ENCODE measurements at regions not wholly inside any gene's neighbourhood (a gene's known extent, or its start where the extent isn't known, plus 50 kb on each side); places are given as distances from the start of the nearest gene placed in this dataset.
A peak's percentile ranks its signal among the peaks of the same experiment; 100 is the strongest.
"Not testable (repeated sequence)": the region's sequence is repeated elsewhere in the genome, so short reads cannot be mapped to it uniquely, and the experiment has no call there.

DNA sequence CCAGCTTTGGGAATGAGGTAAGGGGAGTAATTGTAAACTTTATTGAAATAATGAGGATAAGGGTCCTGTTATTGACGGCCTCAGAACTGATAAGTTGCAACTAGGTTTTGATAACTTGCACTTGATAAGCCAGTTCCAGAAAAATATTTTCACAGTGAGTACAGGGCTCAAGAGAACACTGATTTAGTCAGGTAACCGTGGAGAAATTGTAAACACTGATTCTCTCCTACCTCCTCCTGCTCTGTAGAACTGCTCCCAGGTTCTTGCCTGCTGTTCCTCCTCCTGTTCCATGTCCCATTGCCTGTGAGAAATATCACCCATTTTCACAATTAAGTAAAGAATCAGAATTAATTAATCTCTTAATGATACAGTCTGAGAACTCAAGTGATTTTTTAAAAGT, 55.0 kb upstream of the CXXC4 start:
- DNase-seq: no peak

DNA sequence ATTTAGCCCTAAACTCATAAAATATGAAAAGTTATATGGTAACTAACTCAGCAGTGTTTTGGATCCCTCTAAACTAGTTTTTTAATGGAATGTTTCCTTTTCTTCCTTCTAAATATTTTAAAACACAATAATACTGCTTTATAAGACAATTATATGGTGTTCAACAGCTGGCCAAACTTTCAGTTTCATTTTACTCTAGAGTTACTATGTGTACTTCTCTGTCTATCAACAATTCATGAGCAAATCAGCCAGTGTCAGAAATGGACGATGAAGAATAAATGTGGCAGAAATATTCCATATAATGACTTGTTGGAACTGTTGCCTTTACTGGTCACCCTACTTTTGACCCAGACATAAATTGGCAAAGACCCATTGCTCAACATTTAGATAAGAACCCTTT, 64.8 kb upstream of the CXXC4 start:
- no peak for DNase-seq

DNA sequence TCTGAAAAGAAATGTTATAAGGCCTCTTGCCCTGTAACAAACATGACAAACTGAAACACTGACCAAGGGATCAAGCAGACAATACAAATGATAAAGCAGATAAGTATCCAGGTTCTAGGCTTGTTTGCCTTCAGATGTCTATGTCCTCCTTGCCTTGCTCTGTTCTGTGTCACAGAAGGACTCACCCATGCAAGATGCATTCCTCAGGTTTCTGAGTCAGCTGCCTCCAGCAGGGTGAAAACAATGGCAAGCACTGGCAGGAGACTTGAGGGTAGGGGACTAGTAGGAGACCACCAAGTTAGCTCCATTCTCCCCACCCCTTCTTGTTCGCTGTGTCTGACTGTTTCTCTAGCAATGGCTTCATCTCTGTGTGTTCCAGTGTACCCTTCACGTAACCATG, 76.6 kb upstream of the CXXC4 start:
- no peak for DNase-seq

DNA sequence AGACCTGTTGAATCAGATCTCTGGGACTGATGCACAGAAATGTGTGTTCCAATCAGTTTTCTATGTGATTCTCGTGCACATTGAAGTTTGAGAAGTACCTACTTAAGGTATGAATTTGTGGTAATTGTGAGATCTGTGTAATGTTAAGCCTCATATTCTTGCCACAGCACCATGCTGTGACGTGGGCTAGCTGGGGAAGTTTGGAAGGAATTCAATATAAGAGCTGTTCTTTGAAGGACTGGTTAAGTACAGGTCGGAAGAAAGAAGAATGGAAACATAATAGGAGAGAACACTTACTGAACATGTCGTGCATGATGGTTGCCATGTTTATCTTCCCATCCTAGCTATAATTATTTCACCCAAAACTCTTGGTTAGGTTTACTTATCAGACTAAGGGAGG, 79.7 kb upstream of the CXXC4 start:
- no peak for DNase-seq

DNA sequence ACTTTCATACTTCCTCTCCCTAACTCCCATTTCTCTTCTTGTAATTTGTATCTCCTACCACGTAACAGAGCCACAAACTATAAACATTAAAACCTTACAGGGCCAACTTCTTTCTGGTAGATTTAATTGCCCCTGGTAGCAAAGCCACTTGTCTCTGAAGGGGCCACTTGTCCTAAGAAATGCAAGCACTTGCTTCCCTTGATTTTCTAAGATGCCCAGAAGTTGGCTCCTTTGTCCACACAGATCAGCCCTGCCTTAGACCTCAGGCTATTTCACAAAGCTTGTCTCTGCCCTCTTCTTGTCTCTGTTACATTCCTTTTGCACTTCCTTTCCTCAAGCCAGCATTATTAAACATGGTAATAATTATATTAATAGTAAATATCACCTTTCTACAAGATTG, 80.6 kb upstream of the CXXC4 start:
- no peak for DNase-seq

DNA sequence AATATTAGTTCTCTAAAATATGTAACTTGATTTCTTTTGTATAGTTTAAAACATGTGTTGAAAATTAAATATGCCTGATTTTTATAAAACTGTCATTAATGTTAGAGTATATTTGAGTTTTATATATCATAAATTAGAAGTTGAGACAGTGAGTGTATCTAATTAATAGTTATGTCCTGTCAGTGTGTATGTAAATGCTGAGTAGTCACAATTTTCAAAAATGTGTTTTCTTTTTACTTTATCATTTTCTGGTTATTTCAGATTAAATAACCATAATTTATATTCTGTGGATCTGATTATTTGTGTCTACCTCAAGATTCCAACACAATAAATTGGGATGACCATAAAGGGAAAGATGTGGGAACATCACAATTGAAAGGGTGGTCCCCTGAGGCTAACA, 82.7 kb upstream of the CXXC4 start:
- no peak for DNase-seq

DNA sequence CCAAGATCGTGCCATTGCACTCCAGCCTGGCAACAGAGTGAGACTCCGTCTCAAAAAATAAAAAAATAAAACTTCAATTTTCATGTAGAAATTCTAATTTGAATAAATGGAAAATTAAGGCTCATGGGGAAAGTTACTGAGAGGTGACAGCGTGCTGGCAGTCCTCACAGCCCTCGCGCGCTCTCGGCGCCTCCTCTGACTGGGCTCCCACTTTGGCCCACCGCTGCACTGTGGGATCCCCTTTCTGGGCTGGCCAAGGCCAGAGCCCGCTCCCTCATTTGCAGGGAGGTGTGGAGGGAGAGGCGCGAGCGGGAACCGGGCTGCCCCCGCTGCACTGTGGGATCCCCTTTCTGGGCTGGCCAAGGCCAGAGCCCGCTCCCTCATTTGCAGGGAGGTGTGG, 86.8 kb upstream of the CXXC4 start:
- not testable (repeated sequence) for DNase-seq

DNA sequence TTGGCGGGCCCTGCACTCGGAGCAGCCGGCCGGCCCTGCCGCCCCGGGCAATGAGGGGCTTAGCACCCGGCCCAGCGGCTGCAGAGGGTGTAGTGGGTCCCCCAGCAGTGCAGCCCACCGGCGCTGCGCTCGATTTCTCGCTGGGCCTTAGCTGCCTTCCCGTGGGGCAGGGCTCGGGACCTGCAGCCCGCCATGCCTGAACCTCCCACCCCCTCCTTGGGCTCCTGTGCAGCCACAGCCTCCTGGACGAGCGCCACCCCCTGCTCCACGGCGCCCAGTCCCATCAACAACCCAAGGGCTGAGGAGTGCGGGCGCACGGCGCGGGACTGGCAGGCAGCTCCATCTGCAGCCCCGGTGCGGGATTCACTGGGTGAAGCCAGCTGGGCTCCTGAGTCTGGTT, 87.4 kb upstream of the CXXC4 start:
- DNase-seq: not testable (repeated sequence)

DNA sequence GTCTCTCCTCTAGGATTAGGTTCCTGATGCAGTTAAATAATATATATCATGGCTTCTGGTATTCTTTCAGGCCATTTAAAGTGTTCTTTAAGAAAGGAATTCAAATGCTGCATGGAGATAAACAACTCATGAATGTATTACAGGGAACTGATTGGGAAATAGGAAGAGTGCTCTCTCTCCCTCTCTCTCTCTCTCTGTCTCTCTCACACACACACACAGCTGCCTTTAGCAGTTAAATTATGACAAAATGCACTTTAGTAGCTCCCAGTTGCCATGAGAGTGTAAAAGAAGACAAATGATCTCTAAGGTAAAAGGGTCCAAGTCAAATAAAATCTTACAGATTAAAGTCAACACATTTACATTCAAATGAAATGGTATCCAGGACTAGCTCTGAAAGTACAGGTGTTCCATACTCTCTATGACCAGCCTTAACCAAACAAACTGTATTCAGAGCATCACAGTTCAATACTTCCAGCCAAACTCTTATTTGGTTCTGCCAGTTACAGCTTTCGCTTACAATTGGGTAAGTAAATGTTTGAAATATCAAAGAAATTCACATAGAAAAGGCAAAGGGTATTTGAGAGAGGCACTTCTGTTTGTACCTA, 94.7 kb upstream of the CXXC4 start:
- no peak for DNase-seq

DNA sequence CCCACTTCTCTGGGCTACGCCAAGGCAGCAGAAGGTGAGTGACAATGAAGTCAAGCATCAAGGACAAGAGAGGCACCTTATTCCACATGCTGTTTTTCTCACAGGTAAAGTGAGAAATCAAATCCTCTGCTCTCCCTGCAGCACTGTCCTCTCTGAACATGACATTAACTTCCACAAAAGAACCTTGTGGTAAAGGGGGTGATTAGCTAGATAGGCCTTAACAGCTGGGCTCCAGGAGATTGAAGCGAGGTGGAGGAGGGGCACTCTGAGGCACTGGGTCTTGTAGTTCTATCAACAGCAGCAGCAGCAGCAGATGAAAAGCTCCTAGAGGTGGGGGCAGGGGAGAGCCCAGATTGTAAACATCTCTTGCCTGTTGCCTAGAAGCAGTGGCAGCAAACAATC, 96.8 kb upstream of the CXXC4 start:
- DNase-seq: peak; percentile 65

DNA sequence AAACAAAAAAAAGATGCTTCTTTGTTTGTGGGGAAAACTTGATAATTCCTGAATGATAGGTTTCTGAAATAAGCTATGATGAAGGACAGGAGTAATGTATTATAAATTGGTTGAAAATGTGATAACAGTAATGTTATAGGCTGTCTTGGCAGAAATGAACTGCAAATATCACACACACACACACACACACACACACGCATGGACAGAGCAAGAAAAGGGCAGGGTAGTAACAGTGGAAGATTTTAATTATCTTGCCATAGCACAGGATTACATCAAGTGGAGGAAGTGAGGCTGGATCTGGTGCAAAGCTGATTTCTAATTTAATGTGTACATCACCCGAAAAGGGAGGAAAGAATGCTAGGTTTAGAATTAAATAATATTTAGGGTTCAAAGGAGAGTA, 97.5 kb upstream of the CXXC4 start:
- peak; percentile 19 for DNase-seq

DNA sequence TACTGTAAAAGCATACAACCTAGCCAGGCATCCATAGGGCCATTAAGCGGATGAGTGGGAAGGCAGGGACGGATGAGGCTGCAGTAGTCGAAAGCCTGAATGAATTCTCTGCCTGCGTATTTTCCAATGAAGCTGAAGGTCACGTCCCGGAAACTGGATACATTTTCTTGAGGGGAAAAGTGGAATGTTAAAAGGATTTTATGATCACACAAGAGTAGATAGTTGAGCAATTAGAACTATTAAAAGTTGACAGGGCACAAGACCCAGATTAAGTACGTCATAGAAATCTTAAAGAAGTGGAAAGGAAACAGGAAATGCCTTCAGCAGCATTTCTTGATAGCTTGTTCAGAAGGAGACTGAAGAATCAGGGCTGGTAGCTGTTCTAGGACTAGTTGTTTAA, 98.3 kb upstream of the CXXC4 start:
- DNase-seq: peak; percentile 10

DNA sequence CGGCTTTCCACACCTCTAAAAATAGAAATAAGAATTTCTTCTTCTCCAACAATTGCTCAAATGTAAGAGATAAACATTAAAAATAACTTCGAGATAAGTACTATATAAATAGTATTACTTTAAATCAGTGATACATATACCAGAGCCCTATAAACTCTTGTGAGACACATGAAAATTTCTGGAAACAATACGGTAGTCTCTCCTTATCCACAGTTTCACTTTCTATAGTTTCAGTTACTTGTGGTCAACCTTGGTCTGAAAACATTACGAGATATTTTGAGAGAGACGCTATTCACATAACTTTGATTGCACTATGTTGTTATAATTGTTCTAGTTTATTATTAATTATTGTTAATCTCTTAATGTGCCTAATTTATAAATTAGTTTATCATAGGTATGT, 101.5 kb upstream of the CXXC4 start:
- no peak for DNase-seq

DNA sequence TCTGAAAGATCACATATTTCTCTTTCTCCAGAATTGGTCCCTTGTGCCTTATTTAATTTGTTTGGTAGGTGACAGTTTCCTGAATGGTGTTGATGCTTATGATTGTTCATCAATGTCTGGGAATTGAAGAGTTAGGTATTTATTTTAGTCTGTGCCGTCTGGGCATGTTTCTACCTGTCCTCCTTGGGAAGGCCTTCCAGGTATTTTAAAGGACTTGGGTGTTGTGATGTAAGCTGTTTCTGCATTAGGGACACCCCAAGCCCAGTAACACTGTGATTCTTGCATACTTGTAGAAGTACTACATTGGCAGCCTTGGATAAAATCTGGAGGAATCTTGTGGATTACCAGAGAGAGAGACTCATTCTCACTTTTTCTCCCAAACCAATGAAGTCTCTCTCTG, 120.8 kb upstream of the CXXC4 start:
- no peak for DNase-seq

DNA sequence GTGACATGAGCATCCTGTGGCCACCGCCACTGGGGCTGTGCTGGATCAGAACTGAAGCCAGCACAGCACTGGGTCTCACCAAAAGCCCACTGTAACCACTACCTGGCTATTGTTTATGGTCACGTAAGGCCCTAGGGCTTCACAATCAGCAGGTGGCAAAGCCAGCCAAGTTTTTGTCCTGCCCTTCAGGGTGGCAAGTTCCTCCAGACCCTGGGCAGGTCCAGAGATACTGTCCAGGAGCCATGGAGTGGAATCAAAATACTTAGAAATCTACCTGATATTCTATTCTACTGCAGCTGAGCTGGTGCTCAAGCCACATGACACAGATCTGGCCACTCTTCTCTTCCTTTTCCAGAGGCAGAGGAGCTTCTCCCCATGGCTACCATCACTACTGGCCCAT, 121.2 kb upstream of the CXXC4 start:
- no peak for DNase-seq

DNA sequence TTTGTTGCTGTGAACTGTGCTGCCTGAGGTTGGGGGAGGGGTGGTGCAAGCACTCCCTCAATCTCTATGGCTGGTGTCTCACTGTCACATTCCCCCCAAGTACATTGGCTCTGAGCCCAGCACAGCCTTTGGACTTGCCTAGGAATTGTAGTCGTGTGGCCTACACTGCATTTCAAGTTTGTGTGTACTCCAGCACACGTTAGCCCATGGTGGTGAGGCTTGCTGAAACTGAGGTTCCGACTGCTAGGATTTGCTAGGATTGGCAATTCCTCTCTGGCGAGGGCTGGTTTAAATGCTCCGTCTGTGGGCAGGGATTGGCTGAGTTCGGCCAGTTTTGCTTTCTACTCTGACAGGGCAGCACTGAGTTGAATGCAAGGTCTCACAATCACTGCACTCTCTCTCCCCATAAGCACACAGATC, 121.7 kb upstream of the CXXC4 start:
- no peak for DNase-seq

DNA sequence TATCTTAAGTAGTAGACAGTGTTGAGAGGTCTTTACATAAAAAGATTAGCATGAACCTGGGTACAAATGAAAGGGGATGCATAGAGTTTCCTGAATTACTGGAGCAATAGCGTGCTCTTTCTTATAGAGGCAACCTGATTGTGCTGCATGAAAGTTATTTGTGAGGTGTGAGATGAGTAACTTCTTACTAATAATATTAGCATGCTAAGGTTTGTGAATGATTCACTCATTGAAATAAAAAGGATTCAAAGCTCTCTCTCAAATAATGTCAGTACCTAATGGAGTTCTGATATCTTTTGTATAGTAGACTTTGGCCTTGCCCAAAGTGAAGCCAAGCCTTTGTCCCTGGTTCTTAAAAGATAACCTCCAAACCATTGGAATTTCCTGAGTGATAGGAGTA, 131.0 kb upstream of the CXXC4 start:
- DNase-seq: no peak

DNA sequence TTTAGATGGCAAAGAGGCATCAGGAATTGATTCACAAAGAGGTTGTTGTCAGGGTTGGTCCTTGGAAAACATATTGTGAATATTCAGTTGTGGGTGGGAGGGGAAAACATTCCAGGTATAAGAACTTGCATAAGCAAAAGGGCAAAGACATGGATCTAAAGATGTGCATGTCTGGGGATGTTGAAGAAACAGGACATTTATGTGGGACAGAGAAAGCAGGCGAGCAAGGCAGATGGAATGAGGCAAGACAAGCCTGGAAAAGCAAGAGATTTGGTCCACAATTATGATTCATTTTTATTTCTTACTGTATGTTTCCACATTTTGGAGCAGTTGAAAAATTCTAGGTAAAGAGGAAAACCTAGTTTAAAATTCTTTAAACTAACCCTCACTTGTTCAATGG, 134.9 kb upstream of the CXXC4 start:
- no peak for DNase-seq

DNA sequence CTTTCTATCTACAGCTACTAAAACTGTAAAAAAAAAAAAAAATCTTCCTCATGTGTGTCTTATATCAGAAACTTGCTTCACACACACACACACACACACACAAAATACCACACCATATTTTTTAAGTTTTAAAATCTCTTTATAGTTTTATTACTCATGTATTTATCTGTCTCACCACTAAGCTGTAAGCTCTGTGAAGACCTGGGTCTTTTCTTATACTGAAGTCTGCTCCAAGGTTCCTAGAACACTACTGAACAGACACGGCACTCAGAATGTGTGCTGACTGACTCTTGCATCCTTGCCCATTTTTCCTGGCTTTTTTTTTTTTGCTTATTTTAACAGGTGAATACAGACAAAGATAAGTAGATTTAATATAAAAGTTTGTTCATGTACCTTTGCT, 135.6 kb upstream of the CXXC4 start:
- DNase-seq: no peak

DNA sequence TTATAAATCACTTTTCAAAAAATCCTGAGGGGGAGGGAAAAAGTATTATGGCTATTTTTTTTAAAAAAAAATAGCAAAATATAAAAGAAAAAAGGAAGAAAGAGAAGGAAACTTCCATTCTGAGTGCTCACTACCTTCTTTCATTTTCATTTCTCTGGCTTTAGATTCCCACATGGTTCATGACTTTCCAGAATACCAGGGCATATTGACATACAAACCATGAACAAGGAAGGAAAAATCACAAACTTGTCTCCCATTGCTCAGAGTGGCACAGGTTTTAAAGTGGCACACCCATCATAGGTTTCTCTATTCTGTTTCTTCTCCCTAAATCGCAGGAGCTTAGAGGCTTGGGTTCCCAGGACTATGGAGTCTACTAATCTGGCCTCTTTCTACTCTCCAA, 136.3 kb upstream of the CXXC4 start:
- DNase-seq: no peak

DNA sequence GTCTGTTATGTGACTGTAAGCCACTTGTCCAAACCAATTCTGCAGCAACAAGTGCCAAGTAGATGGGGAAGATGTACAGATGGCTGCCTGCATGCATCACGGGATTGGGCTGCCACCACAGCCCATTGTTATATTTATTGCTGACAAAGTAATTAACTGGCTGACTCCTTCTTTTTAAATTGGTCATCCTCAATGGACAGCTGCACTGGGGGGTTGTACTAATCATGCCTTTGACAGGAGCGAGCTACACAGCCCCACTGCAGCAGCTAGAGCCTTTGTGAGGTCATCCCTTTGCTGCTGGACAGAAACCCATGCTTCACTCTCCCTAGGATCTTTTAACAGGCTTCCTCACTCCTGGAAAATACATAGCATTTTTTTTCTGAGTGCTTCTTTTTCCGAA, 146.7 kb upstream of the CXXC4 start:
- peak; percentile 63 for DNase-seq

DNA sequence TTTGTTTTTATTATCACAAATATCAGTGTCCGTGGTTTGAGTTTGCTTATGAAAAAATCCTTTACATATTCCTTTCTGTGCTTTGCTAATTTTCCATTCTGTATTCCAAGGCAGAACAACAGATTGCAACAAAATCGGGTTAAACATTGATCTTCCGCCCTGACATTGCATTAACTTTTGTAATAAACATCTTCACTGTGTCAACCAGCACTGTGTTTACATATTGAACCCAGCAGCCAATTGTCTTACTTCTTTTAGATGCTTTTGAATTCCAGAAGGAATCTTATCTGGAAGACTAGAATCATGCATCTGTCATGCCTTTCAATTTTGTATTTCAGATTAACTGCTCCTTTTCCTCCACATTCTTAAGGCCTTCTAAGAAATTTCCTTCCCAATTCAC, 147.8 kb upstream of the CXXC4 start:
- no peak for DNase-seq

DNA sequence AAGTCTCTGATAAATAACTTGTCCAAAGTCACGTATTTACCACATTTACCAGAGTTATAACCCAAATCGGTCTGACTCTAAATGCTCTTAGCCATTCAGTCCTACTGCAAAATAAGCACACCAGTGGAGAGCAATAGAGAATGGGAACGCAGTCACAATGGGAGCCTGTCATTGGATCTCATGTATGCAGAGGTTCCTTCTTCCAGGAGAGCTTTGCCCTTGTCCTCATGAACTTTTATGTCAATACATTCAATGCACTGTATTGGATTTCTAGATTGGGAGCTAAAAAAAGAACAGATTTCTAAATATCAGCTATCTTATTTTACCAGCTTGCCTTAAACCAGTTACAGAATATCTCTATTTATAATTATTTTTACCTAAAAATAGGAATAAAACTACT, 149.1 kb upstream of the CXXC4 start:
- DNase-seq: no peak

DNA sequence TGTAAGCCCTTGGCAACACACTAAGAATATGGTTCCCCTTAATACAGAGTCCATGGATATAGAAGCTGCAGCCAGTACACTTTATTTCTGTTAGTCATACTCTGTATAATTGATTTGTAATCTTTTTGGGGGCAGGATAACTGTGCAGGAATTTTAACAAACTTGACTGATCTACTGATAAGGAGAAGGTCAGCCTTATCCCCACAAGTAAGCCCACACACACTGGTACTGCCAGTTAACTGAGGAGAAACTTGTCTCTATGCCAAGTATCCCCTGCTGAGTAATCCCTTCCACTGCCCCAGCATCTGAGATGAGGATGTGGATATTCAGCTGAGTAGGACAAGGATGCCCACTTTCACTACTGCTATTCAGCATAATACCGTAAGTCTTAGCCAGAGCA, 154.9 kb upstream of the CXXC4 start:
- no peak for DNase-seq

DNA sequence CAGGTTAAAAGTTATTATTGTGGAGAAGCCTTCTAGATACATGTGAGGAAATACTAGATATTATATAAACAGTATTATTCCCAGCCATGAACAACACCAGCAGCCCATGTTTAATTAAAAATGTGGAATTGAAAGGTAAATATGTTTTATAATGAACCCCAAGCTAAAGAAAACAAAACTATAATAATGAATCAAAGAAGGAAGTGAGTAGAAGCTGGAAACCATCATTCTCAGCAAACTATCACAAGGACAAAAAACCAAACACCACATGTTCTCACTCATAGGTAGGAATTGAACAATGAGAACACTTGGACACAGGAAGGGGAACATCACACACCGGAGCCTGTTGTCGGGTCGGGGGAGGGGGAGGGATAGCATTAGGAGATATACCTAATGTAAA, 167.6 kb upstream of the CXXC4 start:
- not testable (repeated sequence) for DNase-seq

DNA sequence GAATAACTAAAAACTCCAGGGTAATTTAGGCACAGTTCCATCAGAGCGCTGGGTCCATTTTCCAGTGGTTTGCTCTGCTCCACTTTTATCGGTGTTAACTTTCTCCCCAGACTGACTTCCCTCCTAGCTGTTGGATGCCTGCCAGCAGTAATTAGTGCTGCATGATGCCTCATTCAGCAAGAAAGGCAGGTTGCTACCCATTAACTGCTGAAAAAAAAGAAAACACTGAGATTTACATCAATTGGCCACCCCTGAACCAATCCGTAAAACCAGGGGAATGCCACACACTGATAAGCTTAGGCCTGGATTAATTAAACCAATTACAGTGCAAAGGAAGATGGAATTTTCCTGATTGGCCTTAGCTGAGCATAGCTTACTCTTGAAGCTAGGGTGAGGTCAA, 182.4 kb upstream of the CXXC4 start:
- DNase-seq: peak; percentile 78
